CD14-positive monocyte (primary cell): ENCODE measurements at regions not wholly inside any gene's neighbourhood (a gene's known extent, or its start where the extent isn't known, plus 50 kb on each side); places are given as distances from the start of the nearest gene placed in this dataset.

Experiments
- DNase-seq, 3 donors: peaks; one replicate each; pipeline ENCODE4 v3.0.0-alpha.2; 2011 to 2022
- H2AFZ ChIP-seq: 2 replicates; pipeline ENCODE4 v1.6.0; 2012; ENCODE audit warnings: mild to moderate bottlenecking, low read depth, low read length, inconsistent platforms; ENCODE audit not compliant: insufficient read depth, poor library complexity, severe bottlenecking
- H3K27ac ChIP-seq, 2 donors: 1 replicate in 1 of 2; 2 replicates in 1 of 2; pipeline ENCODE4 v1.5.1; 2012 to 2013; ENCODE audit warnings: low read length in 2 of 2, control low read depth in 1 of 2, inconsistent platforms in 1 of 2, low read depth in 1 of 2, mild to moderate bottlenecking in 1 of 2
- H3K27me3 ChIP-seq, 2 donors: one replicate each; pipeline versions ENCODE4 v1.6.0 to v1.6.1; 2011 to 2013; ENCODE audit warnings: low read length in 2 of 2; ENCODE audit not compliant: control insufficient read depth in 2 of 2, insufficient read depth in 2 of 2
- H3K36me3 ChIP-seq, 2 donors: replicated peaks in 1 of 2; 1 replicate in 1 of 2; 2 replicates in 1 of 2; pipeline versions ENCODE4 v1.5.1 to v1.6.1; 2012 to 2013; ENCODE audit warnings: low read length in 2 of 2, control low read depth in 1 of 2, inconsistent platforms in 1 of 2, mild to moderate bottlenecking in 1 of 2; ENCODE audit not compliant: insufficient read depth in 2 of 2, control insufficient read depth in 1 of 2
- H3K4me1 ChIP-seq, 2 donors: 1 replicate in 1 of 2; 2 replicates in 1 of 2; pipeline versions ENCODE4 v1.5.1 to v1.6.1; 2012 to 2013; ENCODE audit warnings: low read length in 2 of 2, control low read depth in 1 of 2, inconsistent platforms in 1 of 2, mild to moderate bottlenecking in 1 of 2, moderate library complexity in 1 of 2; ENCODE audit not compliant: insufficient read depth in 2 of 2, control insufficient read depth in 1 of 2
- H3K4me2 ChIP-seq: replicated peaks from 2 replicates; pipeline ENCODE3; 2012; ENCODE audit warnings: low read length, moderate library complexity, mild to moderate bottlenecking; ENCODE audit not compliant: poor library complexity, severe bottlenecking; ENCODE audit errors: extremely low read depth
- H3K4me3 ChIP-seq, 3 experiments: fragments of 200-600 bp in 1 of 3; sonication (generic) in 1 of 3; replicated peaks in 1 of 3; 1 replicate in 2 of 3; 2 replicates in 1 of 3; pipeline ENCODE4 v1.5.1; 2011 to 2013; ENCODE audit warnings: low read length in 3 of 3, mild to moderate bottlenecking in 3 of 3, control low read depth in 2 of 3, low read depth in 2 of 3, inconsistent platforms in 1 of 3, moderate library complexity in 1 of 3
- H3K79me2 ChIP-seq: 2 replicates; pipeline ENCODE4 v1.6.0; 2012; ENCODE audit warnings: mild to moderate bottlenecking, control low read depth, inconsistent platforms, low read length, moderate library complexity; ENCODE audit not compliant: insufficient read depth
- H3K9ac ChIP-seq: 2 replicates; pipeline ENCODE4 v1.6.0; 2017; ENCODE audit warnings: low read length, mild to moderate bottlenecking; ENCODE audit not compliant: insufficient read depth, poor library complexity, severe bottlenecking
- H3K9me3 ChIP-seq, 2 donors: replicated peaks in 1 of 2; 1 replicate in 1 of 2; 2 replicates in 1 of 2; pipeline versions ENCODE4 v1.5.1 to v1.6.1; 2012 to 2013; ENCODE audit warnings: low read length in 2 of 2, control low read depth in 1 of 2; ENCODE audit not compliant: control insufficient read depth in 1 of 2, insufficient read depth in 1 of 2
- H4K20me1 ChIP-seq: 2 replicates; pipeline ENCODE4 v1.6.0; 2012; ENCODE audit warnings: mild to moderate bottlenecking, low read length, control low read depth, moderate library complexity; ENCODE audit not compliant: insufficient read depth
- H3K27ac Mint-ChIP-seq, 7 donors: one replicate each; pipeline ENCODE4 v1.8.0; 2020; ENCODE audit warnings: mild to moderate bottlenecking in 7 of 7, mixed read lengths in 7 of 7, moderate library complexity in 6 of 7, inconsistent platforms in 2 of 7
- H3K27me3 Mint-ChIP-seq, 3 donors: one replicate each; pipeline ENCODE4 v1.8.0; 2021 to 2022; ENCODE audit warnings: low read depth in 3 of 3, mild to moderate bottlenecking in 3 of 3, mixed read lengths in 3 of 3, moderate library complexity in 3 of 3, inconsistent platforms in 1 of 3
- H3K36me3 Mint-ChIP-seq, 2 donors: one replicate each; pipeline ENCODE4 v1.8.0; 2020; ENCODE audit warnings: mixed read lengths in 2 of 2, inconsistent platforms in 1 of 2, mild to moderate bottlenecking in 1 of 2
- H3K4me1 Mint-ChIP-seq: one replicate; pipeline ENCODE4 v1.8.0; 2020; ENCODE audit warnings: mild to moderate bottlenecking, mixed read lengths
- H3K4me3 Mint-ChIP-seq, 2 donors: one replicate each; pipeline ENCODE4 v1.8.0; 2020; ENCODE audit warnings: mild to moderate bottlenecking in 2 of 2, mixed read lengths in 2 of 2, moderate library complexity in 1 of 2
- H3K9me3 Mint-ChIP-seq, 7 donors: one replicate each; pipeline ENCODE4 v1.8.0; 2020 to 2022; ENCODE audit warnings: mixed read lengths in 7 of 7, mild to moderate bottlenecking in 6 of 7, moderate library complexity in 6 of 7, inconsistent platforms in 2 of 7
- CTCF ChIP-seq: fragments of 200-600 bp; IDR thresholded peaks from one replicate; pipeline ENCODE4 v1.8.0; 2022; ENCODE audit warnings: antibody characterized with exemption, mild to moderate bottlenecking
- WGBS: methylation state at CpG from one replicate; pipeline ENCODE4 v1.1.5; 2013; ENCODE audit warnings: missing lambda C conversion rate; ENCODE audit not compliant: insufficient coverage; 5-methylcytosine and 5-hydroxymethylcytosine counted together
- intact Hi-C, 2 donors: fragments of 100-400 bp; cut with micrococcal nuclease; formaldehyde crosslinking; loops; one replicate each; pipeline versions ENCODE4 v1.15.0 to v1.15.1; 2023

GRCh38 chr1:30257742-30258380 is 465.5 kb downstream of the MATN1 start:
- no peaks in the 10 kb centered on the region for H3K79me2 ChIP-seq
- H3K27ac ChIP-seq = no peak overlapping the region
- no peaks in the 10 kb centered on the region for H3K4me1 ChIP-seq
- no peaks in the 10 kb centered on the region for H4K20me1 ChIP-seq
- intact Hi-C loops = no loop called here
- Mint-ChIP-seq H3K9me3 (peaks cover 0 to 6% (median 0%) of the 10 kb centered on the region in 7 donors), H3K4me1 (no peaks in the 10 kb centered on the region), H3K4me3 (no peak overlapping the region), H3K36me3 (no peaks in the 10 kb centered on the region), H3K27ac (no peak overlapping the region), H3K27me3 (peaks cover 2 to 23% (median 20%) of the 10 kb centered on the region in 3 donors)
- no peak for DNase-seq
- TF ChIP-seq CTCF = no peak
- H3K4me3 ChIP-seq = no peak overlapping the region
- H2AFZ ChIP-seq = no peak overlapping the region
- H3K4me2 ChIP-seq = no peak overlapping the region
- no peaks in the 10 kb centered on the region for H3K36me3 ChIP-seq
- no peaks in the 10 kb centered on the region for H3K27me3 ChIP-seq
- no peak overlapping the region for H3K9ac ChIP-seq
- no peaks in the 10 kb centered on the region for H3K9me3 ChIP-seq
- 90% methylated on average over 11 of the region's 14 CpGs for WGBS

- Histone ChIP-seq H3K27ac (no peak overlapping the region), H3K9me3 (no peaks in the 10 kb centered on the region), H3K79me2 (no peaks in the 10 kb centered on the region), H4K20me1 (no peaks in the 10 kb centered on the region), H3K4me2 (no peak overlapping the region), H3K36me3 (no peaks in the 10 kb centered on the region), H2AFZ (no peak overlapping the region), H3K9ac (no peak overlapping the region), H3K4me1 (no peaks in the 10 kb centered on the region), H3K27me3 (no peaks in the 10 kb centered on the region), H3K4me3 (no peak overlapping the region)
- Mint-ChIP-seq H3K27ac (no peak overlapping the region), H3K4me1 (no peaks in the 10 kb centered on the region), H3K4me3 (no peak overlapping the region), H3K27me3 (peaks cover 2 to 23% (median 20%) of the 10 kb centered on the region in 3 donors), H3K36me3 (no peaks in the 10 kb centered on the region), H3K9me3 (peaks cover 0 to 6% (median 0%) of the 10 kb centered on the region in 7 donors)
- DNase-seq = no peak
- WGBS = 100% methylated on average over 1 of the region's 1 CpG
- intact Hi-C loops = no loop called here
- TF ChIP-seq CTCF = no peak
These were observed 466.1 kb downstream of the MATN1 start for GRCh38 chr1:30257322-30257721.
